ENCODE measurements at regions not wholly inside any gene's neighbourhood (a gene's known extent, or its start where the extent isn't known, plus 50 kb on each side); places are given as distances from the start of the nearest gene placed in this dataset.

DNA sequence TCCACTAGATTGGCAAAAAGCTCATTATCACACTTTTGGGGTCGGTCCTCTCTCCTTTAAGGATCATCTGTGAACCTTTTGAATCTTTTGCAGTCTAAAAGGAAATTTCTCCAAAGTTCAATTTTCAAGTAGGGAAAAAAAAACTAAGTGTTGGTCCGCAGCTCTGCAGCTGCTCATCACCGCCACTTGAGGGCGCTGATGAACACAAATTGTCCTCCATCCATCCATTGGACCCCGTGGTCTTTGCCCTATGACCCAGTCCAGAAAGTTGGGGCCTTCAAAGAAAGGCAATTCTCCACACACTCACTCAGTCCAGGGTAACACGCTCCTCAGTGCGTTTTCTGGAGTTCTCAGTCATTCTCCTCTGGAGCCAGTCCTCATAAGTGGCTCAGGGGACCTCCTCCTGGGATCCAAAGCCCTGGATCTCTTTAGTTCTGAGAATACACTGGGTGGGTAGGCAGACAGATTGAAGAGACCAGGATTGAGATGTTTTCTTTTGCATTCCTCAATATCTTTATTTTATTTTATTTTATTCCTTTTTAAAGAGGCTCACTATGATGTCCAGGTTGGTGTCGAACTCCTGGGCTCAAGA is 63.6 kb upstream of the SLC28A3 start:
- TF ChIP-seq, protein P1, sequence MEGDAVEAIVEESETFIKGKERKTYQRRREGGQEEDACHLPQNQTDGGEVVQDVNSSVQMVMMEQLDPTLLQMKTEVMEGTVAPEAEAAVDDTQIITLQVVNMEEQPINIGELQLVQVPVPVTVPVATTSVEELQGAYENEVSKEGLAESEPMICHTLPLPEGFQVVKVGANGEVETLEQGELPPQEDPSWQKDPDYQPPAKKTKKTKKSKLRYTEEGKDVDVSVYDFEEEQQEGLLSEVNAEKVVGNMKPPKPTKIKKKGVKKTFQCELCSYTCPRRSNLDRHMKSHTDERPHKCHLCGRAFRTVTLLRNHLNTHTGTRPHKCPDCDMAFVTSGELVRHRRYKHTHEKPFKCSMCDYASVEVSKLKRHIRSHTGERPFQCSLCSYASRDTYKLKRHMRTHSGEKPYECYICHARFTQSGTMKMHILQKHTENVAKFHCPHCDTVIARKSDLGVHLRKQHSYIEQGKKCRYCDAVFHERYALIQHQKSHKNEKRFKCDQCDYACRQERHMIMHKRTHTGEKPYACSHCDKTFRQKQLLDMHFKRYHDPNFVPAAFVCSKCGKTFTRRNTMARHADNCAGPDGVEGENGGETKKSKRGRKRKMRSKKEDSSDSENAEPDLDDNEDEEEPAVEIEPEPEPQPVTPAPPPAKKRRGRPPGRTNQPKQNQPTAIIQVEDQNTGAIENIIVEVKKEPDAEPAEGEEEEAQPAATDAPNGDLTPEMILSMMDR (IDR thresholded peaks at IDR 0.05; ENCODE audit: low read depth, low read length) = peak; percentile 56
- Histone ChIP-seq H3K4me3 (ENCODE audit: low read depth, low read length) (no peak overlapping the region), H3K9me3 (no peaks in the 10 kb centered on the region), H3K4me1 (no peaks in the 10 kb centered on the region), H3K27me3 (no peaks in the 10 kb centered on the region), H3K36me3 (no peaks in the 10 kb centered on the region)
- DNase-seq = no peak

DNA sequence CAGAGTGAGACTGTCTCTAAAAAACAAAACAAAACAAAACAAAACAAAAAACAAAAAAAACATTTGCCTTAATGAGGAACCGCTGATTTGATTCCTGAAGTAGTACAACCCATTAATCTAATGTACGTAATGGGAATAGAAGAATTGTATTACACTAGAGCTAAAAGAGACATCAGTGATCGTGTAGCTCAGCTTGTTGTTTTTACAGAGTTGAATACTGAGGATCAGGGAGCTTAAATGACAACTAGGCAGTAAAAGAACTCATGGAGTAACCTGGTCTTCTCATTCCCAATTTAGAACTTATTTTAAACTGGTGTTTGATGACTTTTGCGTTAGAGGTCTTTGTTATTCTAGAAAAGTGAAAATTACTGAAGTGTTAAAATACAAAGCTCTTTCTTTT is 65.1 kb upstream of the SLC28A3 start:
- TF ChIP-seq, protein P1 (IDR thresholded peaks at IDR 0.05; ENCODE audit: low read depth, low read length) = no peak
- no peak for DNase-seq
- H3K27me3 ChIP-seq = no peaks in the 10 kb centered on the region
- no peaks in the 10 kb centered on the region for H3K4me1 ChIP-seq
- H3K9me3 ChIP-seq = no peaks in the 10 kb centered on the region
- H3K4me3 ChIP-seq (ENCODE audit: low read depth, low read length) = no peak overlapping the region
- H3K36me3 ChIP-seq = no peaks in the 10 kb centered on the region

DNA sequence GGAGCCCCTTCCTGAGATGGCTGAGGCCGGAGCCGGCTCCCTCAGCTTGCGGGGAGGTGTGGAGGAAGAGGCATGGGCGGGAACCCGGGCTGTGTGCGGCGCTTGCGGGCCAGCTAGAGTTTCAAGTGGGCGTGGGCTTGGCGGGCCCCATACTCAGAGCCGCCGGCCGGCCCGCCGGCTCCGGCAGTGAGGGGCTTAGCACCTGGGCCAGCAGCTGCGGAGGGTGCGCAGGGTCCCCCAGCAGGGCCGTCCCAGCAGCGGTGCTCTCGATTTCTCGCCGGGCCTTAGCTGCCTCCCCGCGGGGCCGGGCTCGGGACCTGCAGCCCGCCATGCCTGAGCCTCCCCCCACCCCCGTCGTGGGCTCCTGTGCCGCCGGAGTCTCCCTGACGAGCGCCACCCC is 67.9 kb upstream of the SLC28A3 start:
- TF ChIP-seq, protein P1 (IDR thresholded peaks at IDR 0.05; ENCODE audit: low read depth, low read length) = no peak

DNA sequence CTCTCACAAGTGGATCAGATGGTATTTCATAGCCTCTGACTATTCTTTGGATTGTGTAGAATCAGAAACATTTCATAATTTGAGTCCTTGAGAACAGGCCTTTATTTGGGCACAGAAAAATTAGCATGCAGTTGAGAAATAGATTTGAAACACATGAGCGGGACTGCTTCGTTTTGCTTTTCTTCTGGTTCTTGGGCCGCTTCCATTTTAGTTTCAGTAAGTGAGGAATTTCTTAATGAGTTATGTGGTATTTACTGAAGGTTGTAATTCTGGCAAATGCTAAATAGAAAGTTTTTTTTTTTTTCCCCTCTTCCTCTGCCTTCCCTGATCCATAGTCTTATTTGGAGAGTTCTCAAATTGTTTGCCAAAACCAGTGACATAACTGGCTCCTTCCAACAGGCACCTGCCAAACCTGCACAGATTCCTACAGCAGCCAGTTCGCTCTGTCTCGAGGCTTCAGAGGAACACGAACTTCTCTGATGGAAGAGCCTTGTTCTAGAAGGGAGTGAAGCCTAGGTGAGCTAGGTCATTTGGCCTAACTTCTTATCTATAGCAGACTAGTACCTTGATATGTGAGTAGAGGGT is 71.2 kb upstream of the SLC28A3 start:
- Histone ChIP-seq H3K27me3 (no peaks in the 10 kb centered on the region), H3K4me1 (no peaks in the 10 kb centered on the region), H3K36me3 (no peaks in the 10 kb centered on the region), H3K9me3 (no peaks in the 10 kb centered on the region), H3K4me3 (ENCODE audit: low read depth, low read length) (no peak overlapping the region)
- no peak for DNase-seq
- TF ChIP-seq, protein P1 (IDR thresholded peaks at IDR 0.05; ENCODE audit: low read depth, low read length) = no peak

More for the DNA sequence above, 67.9 kb upstream of the SLC28A3 start:
- H3K9me3 ChIP-seq = no peaks in the 10 kb centered on the region
- no peaks in the 10 kb centered on the region for H3K36me3 ChIP-seq
- no peak for DNase-seq
- no peaks in the 10 kb centered on the region for H3K27me3 ChIP-seq
- H3K4me3 ChIP-seq (ENCODE audit: low read depth, low read length) = no peak overlapping the region
- H3K4me1 ChIP-seq = no peaks in the 10 kb centered on the region

DNA sequence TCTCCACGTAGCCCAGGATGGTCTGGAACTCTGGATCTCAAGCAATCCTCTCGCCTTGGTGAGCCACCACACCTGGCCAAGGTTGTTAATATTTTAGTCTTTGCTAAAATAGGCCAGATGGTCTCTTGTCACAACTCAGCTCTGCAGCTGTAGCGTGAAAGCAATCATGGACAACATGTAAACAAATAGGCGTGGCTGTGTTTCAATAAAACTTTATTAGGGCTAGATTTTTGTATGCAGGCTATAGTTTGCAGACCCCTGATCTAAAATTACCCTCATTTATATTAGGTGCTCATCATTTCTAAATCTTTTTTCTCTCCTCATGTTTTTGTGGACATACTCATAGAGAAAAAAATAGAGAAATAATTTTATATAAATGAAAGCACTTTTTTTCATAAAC is 72.1 kb upstream of the SLC28A3 start:
- H3K4me3 ChIP-seq (ENCODE audit: low read depth, low read length) = no peak overlapping the region
- TF ChIP-seq, protein P1 (IDR thresholded peaks at IDR 0.05; ENCODE audit: low read depth, low read length) = no peak
- no peaks in the 10 kb centered on the region for H3K9me3 ChIP-seq
- no peak for DNase-seq
- H3K36me3 ChIP-seq = no peaks in the 10 kb centered on the region
- no peaks in the 10 kb centered on the region for H3K4me1 ChIP-seq
- no peaks in the 10 kb centered on the region for H3K27me3 ChIP-seq

DNA sequence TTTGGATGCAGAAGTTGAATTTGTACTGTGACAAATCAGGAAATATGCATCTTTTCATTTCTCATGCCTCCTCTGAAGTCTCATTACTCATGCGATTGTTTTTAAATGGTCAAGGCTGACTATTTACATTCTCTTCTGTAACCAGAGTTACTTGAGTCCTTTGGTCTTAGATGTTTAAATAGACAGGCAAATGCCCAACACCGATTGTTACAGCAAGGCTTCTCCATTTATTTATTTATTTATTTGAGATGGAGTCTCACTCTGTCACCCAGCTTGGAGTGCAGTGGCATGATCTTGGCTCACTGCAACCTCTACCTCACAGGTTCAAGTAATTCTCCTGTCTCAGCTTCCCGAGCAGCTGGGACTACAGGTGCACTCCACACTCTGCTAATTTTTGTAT is 72.7 kb upstream of the SLC28A3 start:
- H3K9me3 ChIP-seq = no peaks in the 10 kb centered on the region
- DNase-seq = no peak
- H3K27me3 ChIP-seq = no peaks in the 10 kb centered on the region
- no peak overlapping the region for H3K4me3 ChIP-seq (ENCODE audit: low read depth, low read length)
- H3K36me3 ChIP-seq = no peaks in the 10 kb centered on the region
- TF ChIP-seq, protein P1 (IDR thresholded peaks at IDR 0.05; ENCODE audit: low read depth, low read length) = no peak
- H3K4me1 ChIP-seq = no peaks in the 10 kb centered on the region

Data from BE2C (cell line).